Stimulated activated CD4-positive, alpha-beta T cell treated with anti-CD3 and anti-CD28 coated beads, Interleukin-15, amount 100 ng/mL, for 48 hours (primary cell): ENCODE measurements at regions not wholly inside any gene's neighbourhood (a gene's known extent, or its start where the extent isn't known, plus 50 kb on each side); places are given as distances from the start of the nearest gene placed in this dataset.
"Not testable (repeated sequence)": the region's sequence is repeated elsewhere in the genome, so short reads cannot be mapped to it uniquely, and the experiment has no call there.

ENCODE experiments used
- DNase-seq, 2 donors: peaks; one replicate each; pipeline ENCODE4 v3.0.0-alpha.2; 2020; ENCODE audit warnings: low read depth in 2 of 2

GRCh38 chr4:58871509-58871908, 1761.3 kb upstream of the IGFBP7 start:
- no peak for DNase-seq

GRCh38 chr4:58849026-58849425, 1738.8 kb upstream of the IGFBP7 start:
- no peak for DNase-seq

- no peak for DNase-seq
These were observed 1733.3 kb upstream of the IGFBP7 start for GRCh38 chr4:58843455-58843854.

- no peak for DNase-seq
These were observed 1722.9 kb upstream of the IGFBP7 start for GRCh38 chr4:58833126-58833525.

- no peak for DNase-seq
These were observed 1715.1 kb upstream of the IGFBP7 start for GRCh38 chr4:58825278-58825677.

- not testable (repeated sequence) for DNase-seq
These were observed 1708.4 kb upstream of the IGFBP7 start for GRCh38 chr4:58818560-58818959.

- DNase-seq: no peak
These were observed 1699.8 kb upstream of the IGFBP7 start for GRCh38 chr4:58809948-58810347.

- no peak for DNase-seq
These were observed 1699.2 kb upstream of the IGFBP7 start for GRCh38 chr4:58809366-58809765.

- no peak for DNase-seq
These were observed 1698.6 kb upstream of the IGFBP7 start for GRCh38 chr4:58808817-58809216.

GRCh38 chr4:58807843-58808615, 1697.8 kb upstream of the IGFBP7 start:
- DNase-seq: no peak

GRCh38 chr4:58776627-58777026, 1666.4 kb upstream of the IGFBP7 start:
- DNase-seq: no peak

- no peak for DNase-seq
These were observed 1657.4 kb upstream of the IGFBP7 start for GRCh38 chr4:58767598-58767997.

GRCh38 chr4:58766763-58767162, 1656.6 kb upstream of the IGFBP7 start:
- no peak for DNase-seq

- no peak for DNase-seq
These were observed 1651.4 kb upstream of the IGFBP7 start for GRCh38 chr4:58761563-58761962.

- no peak for DNase-seq
These were observed 1650.6 kb upstream of the IGFBP7 start for GRCh38 chr4:58760737-58761136.

GRCh38 chr4:58760100-58760499, 1649.9 kb upstream of the IGFBP7 start:
- DNase-seq: no peak

- no peak for DNase-seq
These were observed 1639.0 kb upstream of the IGFBP7 start for GRCh38 chr4:58749206-58749605.

GRCh38 chr4:58740897-58741296, 1630.7 kb upstream of the IGFBP7 start:
- no peak for DNase-seq

GRCh38 chr4:58739275-58739674, 1629.1 kb upstream of the IGFBP7 start:
- DNase-seq: no peak

- no peak for DNase-seq
These were observed 1628.2 kb upstream of the IGFBP7 start for GRCh38 chr4:58738375-58738774.

- DNase-seq: no peak
These were observed 1624.0 kb upstream of the IGFBP7 start for GRCh38 chr4:58734030-58734674.

- DNase-seq: no peak
These were observed 1622.8 kb upstream of the IGFBP7 start for GRCh38 chr4:58732973-58733372.

GRCh38 chr4:58723954-58724353, 1613.8 kb upstream of the IGFBP7 start:
- DNase-seq: no peak
